ENCODE measurements at regions not wholly inside any gene's neighbourhood (a gene's known extent, or its start where the extent isn't known, plus 50 kb on each side); places are given as distances from the start of the nearest gene placed in this dataset.
"Not testable (repeated sequence)": the region's sequence is repeated elsewhere in the genome, so short reads cannot be mapped to it uniquely, and the experiment has no call there.

GRCh38 chr9:80485420-80486250, 913.9 kb downstream of the TLE4 start:
- Histone ChIP-seq H3K4me2 (ENCODE audit: low read depth, low read length, poor library complexity, severe bottlenecking) (no peak overlapping the region), H3K9me2 (replicated peaks; ENCODE audit: low read depth, low read length) (no peaks in the 10 kb centered on the region; the same call in 1 of the 2 replicates), H2AFZ (ENCODE audit: low read length) (no peak overlapping the region), H3K36me3 (ENCODE audit: insufficient read depth, low read length) (no peaks in the 10 kb centered on the region), H3F3A (ENCODE audit: low read depth) (no peaks in the 10 kb centered on the region), H3K4me1 (ENCODE audit: insufficient read depth, low read length, poor library complexity, severe bottlenecking) (no peaks in the 10 kb centered on the region), H3K4me3 (ENCODE audit: low read length, poor library complexity, severe bottlenecking) (no peak overlapping the region), H3K27me3 (ENCODE audit: insufficient read depth, low read length, poor library complexity, severe bottlenecking) (no peaks in the 10 kb centered on the region), H3K9me3 (ENCODE audit: insufficient read depth, low read depth, low read length) (no peaks in the 10 kb centered on the region), H3K79me2 (ENCODE audit: insufficient read depth, low read length) (no peaks in the 10 kb centered on the region), H4K20me1 (ENCODE audit: insufficient read depth, low read length, poor library complexity, severe bottlenecking) (no peaks in the 10 kb centered on the region), H3K9ac (ENCODE audit: low read depth, low read length, poor library complexity, severe bottlenecking) (no peak overlapping the region)
- TF ChIP-seq EZH2phosphoT487 (IDR thresholded peaks at IDR 0.05; ENCODE audit: borderline replicate concordance) = no peak
- TF ChIP-seq CTCF (conservative IDR thresholded peaks at IDR 0.05; ENCODE audit: low read length) = no peak

GRCh38 chr9:80482251-80482650, 910.5 kb downstream of the TLE4 start:
- not testable (repeated sequence) for H3K36me3 ChIP-seq (ENCODE audit: insufficient read depth, low read length); H3K9me2 ChIP-seq (replicated peaks; ENCODE audit: low read depth, low read length); H3K9ac ChIP-seq (ENCODE audit: low read depth, low read length, poor library complexity, severe bottlenecking); H2AFZ ChIP-seq (ENCODE audit: low read length); H3K9me3 ChIP-seq (ENCODE audit: insufficient read depth, low read depth, low read length); H3K4me3 ChIP-seq (ENCODE audit: low read length, poor library complexity, severe bottlenecking); H3K27me3 ChIP-seq (ENCODE audit: insufficient read depth, low read length, poor library complexity, severe bottlenecking); H3F3A ChIP-seq (ENCODE audit: low read depth); H3K79me2 ChIP-seq (ENCODE audit: insufficient read depth, low read length); H4K20me1 ChIP-seq (ENCODE audit: insufficient read depth, low read length, poor library complexity, severe bottlenecking); H3K4me1 ChIP-seq (ENCODE audit: insufficient read depth, low read length, poor library complexity, severe bottlenecking); H3K4me2 ChIP-seq (ENCODE audit: low read depth, low read length, poor library complexity, severe bottlenecking)

- no peak for TF ChIP-seq CTCF (conservative IDR thresholded peaks at IDR 0.05; ENCODE audit: low read length)
- TF ChIP-seq EZH2phosphoT487 (IDR thresholded peaks at IDR 0.05; ENCODE audit: borderline replicate concordance) = no peak
- Histone ChIP-seq H3K4me2 (ENCODE audit: low read depth, low read length, poor library complexity, severe bottlenecking) (no peak overlapping the region), H3K4me3 (ENCODE audit: low read length, poor library complexity, severe bottlenecking) (no peak overlapping the region), H3F3A (ENCODE audit: low read depth) (no peaks in the 10 kb centered on the region), H3K36me3 (ENCODE audit: insufficient read depth, low read length) (no peaks in the 10 kb centered on the region), H4K20me1 (ENCODE audit: insufficient read depth, low read length, poor library complexity, severe bottlenecking) (no peaks in the 10 kb centered on the region), H3K79me2 (ENCODE audit: insufficient read depth, low read length) (no peaks in the 10 kb centered on the region), H3K27me3 (ENCODE audit: insufficient read depth, low read length, poor library complexity, severe bottlenecking) (no peaks in the 10 kb centered on the region), H2AFZ (ENCODE audit: low read length) (no peak overlapping the region), H3K9me2 (replicated peaks; ENCODE audit: low read depth, low read length) (no peaks in the 10 kb centered on the region; the same call in 1 of the 2 replicates), H3K9me3 (ENCODE audit: insufficient read depth, low read depth, low read length) (no peaks in the 10 kb centered on the region), H3K4me1 (ENCODE audit: insufficient read depth, low read length, poor library complexity, severe bottlenecking) (no peaks in the 10 kb centered on the region), H3K9ac (ENCODE audit: low read depth, low read length, poor library complexity, severe bottlenecking) (no peak overlapping the region)
Observed at GRCh38 chr9:80467632-80468031, 895.9 kb downstream of the TLE4 start.

GRCh38 chr9:80465556-80465955, 893.8 kb downstream of the TLE4 start:
- Histone ChIP-seq H2AFZ (ENCODE audit: low read length) (no peak overlapping the region), H3K79me2 (ENCODE audit: insufficient read depth, low read length) (no peaks in the 10 kb centered on the region), H4K20me1 (ENCODE audit: insufficient read depth, low read length, poor library complexity, severe bottlenecking) (no peaks in the 10 kb centered on the region), H3K27me3 (ENCODE audit: insufficient read depth, low read length, poor library complexity, severe bottlenecking) (no peaks in the 10 kb centered on the region), H3K9me2 (replicated peaks; ENCODE audit: low read depth, low read length) (no peaks in the 10 kb centered on the region; the same call in 1 of the 2 replicates), H3K4me3 (ENCODE audit: low read length, poor library complexity, severe bottlenecking) (no peak overlapping the region), H3K9ac (ENCODE audit: low read depth, low read length, poor library complexity, severe bottlenecking) (no peak overlapping the region), H3K9me3 (ENCODE audit: insufficient read depth, low read depth, low read length) (no peaks in the 10 kb centered on the region), H3K4me1 (ENCODE audit: insufficient read depth, low read length, poor library complexity, severe bottlenecking) (no peaks in the 10 kb centered on the region), H3K36me3 (ENCODE audit: insufficient read depth, low read length) (no peaks in the 10 kb centered on the region), H3F3A (ENCODE audit: low read depth) (no peaks in the 10 kb centered on the region), H3K4me2 (ENCODE audit: low read depth, low read length, poor library complexity, severe bottlenecking) (no peak overlapping the region)
- TF ChIP-seq CTCF (conservative IDR thresholded peaks at IDR 0.05; ENCODE audit: low read length) = no peak
- no peak for TF ChIP-seq EZH2phosphoT487 (IDR thresholded peaks at IDR 0.05; ENCODE audit: borderline replicate concordance)

Data from Loucy (cell line).